A673 (cell line): ENCODE measurements at regions not wholly inside any gene's neighbourhood (a gene's known extent, or its start where the extent isn't known, plus 50 kb on each side); places are given as distances from the start of the nearest gene placed in this dataset.

Experiments
- CTCF ChIP-seq: fragments of 300-800, 200-600 bp; sonication (generic); conservative IDR thresholded peaks from 2 replicates; pipeline ENCODE4 v1.5.1; 2017; ENCODE audit warnings: low read depth, mild to moderate bottlenecking, antibody characterized with exemption, low read length, moderate library complexity, mixed read lengths
- EZH2 ChIP-seq: fragments of 200-600 bp; sonication (generic); IDR thresholded peaks from 2 replicates; pipeline ENCODE4 v1.6.1; 2017; ENCODE audit warnings: borderline replicate concordance, low read depth, mild to moderate bottlenecking, mixed read lengths, antibody characterized with exemption, low read length; ENCODE audit not compliant: poor library complexity, severe bottlenecking

- TF ChIP-seq CTCF (no peak), EZH2 (no peak)
Measured at GRCh38 chr16:75794426-75794825, 68.1 kb upstream of the CPHXL start.
